Testis (tissue), 2 donors: ENCODE measurements at regions not wholly inside any gene's neighbourhood (a gene's known extent, or its start where the extent isn't known, plus 50 kb on each side); places are given as distances from the start of the nearest gene placed in this dataset.

ENCODE experiments used
- POLR2A ChIP-seq: fragments of 450-650 bp; IDR thresholded peaks from one replicate; pipeline ENCODE4 v1.6.1; 2017; ENCODE audit warnings: antibody characterized with exemption, mild to moderate bottlenecking, moderate library complexity
- TF ChIP-seq, protein P1 (sequence below), 3 experiments: fragments of 450-650 bp in 2 of 3; fragments of 200-600 bp in 1 of 3; sonication (generic) in 1 of 3; IDR thresholded peaks; one replicate each; pipeline ENCODE4 v1.5.1; 2016 to 2019; ENCODE audit warnings: antibody characterized with exemption in 3 of 3, mild to moderate bottlenecking in 2 of 3, moderate library complexity in 1 of 3

DNA sequence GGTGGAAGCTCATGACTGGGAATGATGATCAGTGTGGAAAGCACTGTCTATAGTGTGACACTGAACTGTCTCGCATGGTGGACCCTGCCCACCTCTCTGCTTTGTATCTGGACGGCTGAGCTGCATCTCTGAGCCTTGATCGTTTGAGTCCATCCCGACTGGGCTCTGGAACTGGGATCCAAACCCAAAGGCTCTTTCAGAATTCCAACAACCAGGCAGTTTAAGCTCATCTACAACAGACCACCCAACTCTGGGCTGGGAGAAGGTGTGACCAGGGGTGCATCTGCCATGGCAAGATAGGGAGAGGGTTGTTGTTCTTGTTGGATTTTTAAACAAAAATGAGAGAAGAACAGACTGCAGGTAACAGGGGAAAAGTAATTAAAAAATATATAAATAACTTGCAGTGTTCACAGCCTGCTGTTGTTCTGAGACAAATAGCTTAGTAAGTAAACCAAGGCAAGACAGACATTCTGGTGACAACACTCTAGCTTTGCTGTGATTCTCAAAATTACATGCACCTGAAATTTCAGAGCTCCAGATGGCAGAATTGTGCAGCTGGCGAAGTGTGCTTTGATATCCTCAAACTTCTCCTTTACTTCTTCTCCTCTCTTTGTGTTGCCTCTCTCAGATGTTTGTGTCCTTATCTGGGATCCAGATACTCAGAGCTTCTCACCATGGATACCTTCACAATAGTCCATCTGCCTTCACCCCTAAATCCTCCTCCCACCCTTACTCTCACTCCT lies 209.6 kb downstream of the EMP1 start:
- TF ChIP-seq POLR2A: no peak
- TF ChIP-seq, protein P1, sequence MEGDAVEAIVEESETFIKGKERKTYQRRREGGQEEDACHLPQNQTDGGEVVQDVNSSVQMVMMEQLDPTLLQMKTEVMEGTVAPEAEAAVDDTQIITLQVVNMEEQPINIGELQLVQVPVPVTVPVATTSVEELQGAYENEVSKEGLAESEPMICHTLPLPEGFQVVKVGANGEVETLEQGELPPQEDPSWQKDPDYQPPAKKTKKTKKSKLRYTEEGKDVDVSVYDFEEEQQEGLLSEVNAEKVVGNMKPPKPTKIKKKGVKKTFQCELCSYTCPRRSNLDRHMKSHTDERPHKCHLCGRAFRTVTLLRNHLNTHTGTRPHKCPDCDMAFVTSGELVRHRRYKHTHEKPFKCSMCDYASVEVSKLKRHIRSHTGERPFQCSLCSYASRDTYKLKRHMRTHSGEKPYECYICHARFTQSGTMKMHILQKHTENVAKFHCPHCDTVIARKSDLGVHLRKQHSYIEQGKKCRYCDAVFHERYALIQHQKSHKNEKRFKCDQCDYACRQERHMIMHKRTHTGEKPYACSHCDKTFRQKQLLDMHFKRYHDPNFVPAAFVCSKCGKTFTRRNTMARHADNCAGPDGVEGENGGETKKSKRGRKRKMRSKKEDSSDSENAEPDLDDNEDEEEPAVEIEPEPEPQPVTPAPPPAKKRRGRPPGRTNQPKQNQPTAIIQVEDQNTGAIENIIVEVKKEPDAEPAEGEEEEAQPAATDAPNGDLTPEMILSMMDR (IDR thresholded peaks at IDR 0.05): no peak
